ENCODE measurements at regions not wholly inside any gene's neighbourhood (a gene's known extent, or its start where the extent isn't known, plus 50 kb on each side); places are given as distances from the start of the nearest gene placed in this dataset.

GRCh38 chr14:66119606-66120231 is 366.5 kb upstream of the CCDC196 start:
- intact Hi-C loops (cut with DNase I; ENCODE audit: low total_unique reads): no loop called here
- H3K27me3 ChIP-seq: no peaks in the 10 kb centered on the region
- H3K27ac ChIP-seq: no peak overlapping the region
- WGBS, 2 donors: 91 to 94% methylated on average over 5 of the region's 5 CpGs
- no peaks in the 10 kb centered on the region for H3K9me3 ChIP-seq
- no peak for DNase-seq
- H3K4me3 ChIP-seq: no peak overlapping the region
- no peaks in the 10 kb centered on the region for H3K4me1 ChIP-seq
- TF ChIP-seq CTCF (IDR thresholded peaks at IDR 0.05): no peak
- TF ChIP-seq POLR2A (IDR thresholded peaks at IDR 0.05): no peak
- no peaks in the 10 kb centered on the region for H3K36me3 ChIP-seq (ENCODE audit: low read depth, missing control alignments)

GRCh38 chr14:66120402-66120801 is 365.8 kb upstream of the CCDC196 start:
- Histone ChIP-seq H3K4me1 (no peaks in the 10 kb centered on the region), H3K9me3 (no peaks in the 10 kb centered on the region), H3K4me3 (no peak overlapping the region), H3K27ac (no peak overlapping the region), H3K36me3 (ENCODE audit: low read depth, missing control alignments) (no peaks in the 10 kb centered on the region), H3K27me3 (no peaks in the 10 kb centered on the region)
- TF ChIP-seq POLR2A (IDR thresholded peaks at IDR 0.05) (no peak), CTCF (IDR thresholded peaks at IDR 0.05) (no peak)
- no peak for DNase-seq
- WGBS, 2 donors: 86 to 88% methylated on average over 3 of the region's 3 CpGs
- intact Hi-C loops (cut with DNase I; ENCODE audit: low total_unique reads): no loop called here

- no peaks in the 10 kb centered on the region for H3K27me3 ChIP-seq
- no peaks in the 10 kb centered on the region for H3K36me3 ChIP-seq (ENCODE audit: low read depth, missing control alignments)
- intact Hi-C loops (cut with DNase I; ENCODE audit: low total_unique reads): no loop called here
- H3K4me1 ChIP-seq: no peaks in the 10 kb centered on the region
- H3K27ac ChIP-seq: no peak overlapping the region
- H3K4me3 ChIP-seq: no peak overlapping the region
- H3K9me3 ChIP-seq: no peaks in the 10 kb centered on the region
- 88 to 89% methylated on average over 3 of the region's 3 CpGs for WGBS, 2 donors
- DNase-seq: no peak
- TF ChIP-seq CTCF (IDR thresholded peaks at IDR 0.05): no peak
- no peak for TF ChIP-seq POLR2A (IDR thresholded peaks at IDR 0.05)
Observed at GRCh38 chr14:66121859-66122258, 364.3 kb upstream of the CCDC196 start.

GRCh38 chr14:66129224-66129623 is 356.9 kb upstream of the CCDC196 start:
- TF ChIP-seq CTCF (IDR thresholded peaks at IDR 0.05) (no peak), POLR2A (IDR thresholded peaks at IDR 0.05) (no peak)
- H3K27ac ChIP-seq: no peak overlapping the region
- 77 to 78% methylated on average over 2 of the region's 2 CpGs for WGBS, 2 donors

GRCh38 chr14:66131111-66131510 is 355.1 kb upstream of the CCDC196 start:
- no peak overlapping the region for H3K27ac ChIP-seq
- H3K9me3 ChIP-seq: no peaks in the 10 kb centered on the region
- DNase-seq: no peak
- intact Hi-C loops (cut with DNase I; ENCODE audit: low total_unique reads): no loop called here
- no peaks in the 10 kb centered on the region for H3K4me1 ChIP-seq
- H3K36me3 ChIP-seq (ENCODE audit: low read depth, missing control alignments): no peaks in the 10 kb centered on the region
- no peaks in the 10 kb centered on the region for H3K27me3 ChIP-seq
- no peak overlapping the region for H3K4me3 ChIP-seq
- WGBS, 2 donors: 81 to 94% methylated on average over 4 of the region's 4 CpGs
- no peak for TF ChIP-seq POLR2A (IDR thresholded peaks at IDR 0.05)
- TF ChIP-seq CTCF (IDR thresholded peaks at IDR 0.05): no peak

More at GRCh38 chr14:66129224-66129623, 356.9 kb upstream of the CCDC196 start:
- no peak for DNase-seq
- H3K36me3 ChIP-seq (ENCODE audit: low read depth, missing control alignments): no peaks in the 10 kb centered on the region
- no peak overlapping the region for H3K4me3 ChIP-seq
- intact Hi-C loops (cut with DNase I; ENCODE audit: low total_unique reads): no loop called here
- H3K27me3 ChIP-seq: no peaks in the 10 kb centered on the region
- no peaks in the 10 kb centered on the region for H3K9me3 ChIP-seq
- no peaks in the 10 kb centered on the region for H3K4me1 ChIP-seq
